GM12892 (cell line): ENCODE measurements at regions not wholly inside any gene's neighbourhood (a gene's known extent, or its start where the extent isn't known, plus 50 kb on each side); places are given as distances from the start of the nearest gene placed in this dataset.

Source experiments
- POLR2A ChIP-seq: IDR thresholded peaks from 2 replicates; pipeline ENCODE4 v1.6.1; 2011; ENCODE audit warnings: low read depth, low read length, control low read depth
- POLR2AphosphoS5 ChIP-seq: IDR thresholded peaks from 2 replicates; pipeline ENCODE4 v1.6.1; 2011; ENCODE audit warnings: low read depth, low read length, control low read depth

- TF ChIP-seq POLR2A = no peak
- TF ChIP-seq POLR2AphosphoS5 = no peak
These were observed 77.2 kb upstream of the BCOR start for GRCh38 chrX:40174854-40175510.
